ENCODE measurements at regions not wholly inside any gene's neighbourhood (a gene's known extent, or its start where the extent isn't known, plus 50 kb on each side); places are given as distances from the start of the nearest gene placed in this dataset.
"Not testable (repeated sequence)": the region's sequence is repeated elsewhere in the genome, so short reads cannot be mapped to it uniquely, and the experiment has no call there.

DNA sequence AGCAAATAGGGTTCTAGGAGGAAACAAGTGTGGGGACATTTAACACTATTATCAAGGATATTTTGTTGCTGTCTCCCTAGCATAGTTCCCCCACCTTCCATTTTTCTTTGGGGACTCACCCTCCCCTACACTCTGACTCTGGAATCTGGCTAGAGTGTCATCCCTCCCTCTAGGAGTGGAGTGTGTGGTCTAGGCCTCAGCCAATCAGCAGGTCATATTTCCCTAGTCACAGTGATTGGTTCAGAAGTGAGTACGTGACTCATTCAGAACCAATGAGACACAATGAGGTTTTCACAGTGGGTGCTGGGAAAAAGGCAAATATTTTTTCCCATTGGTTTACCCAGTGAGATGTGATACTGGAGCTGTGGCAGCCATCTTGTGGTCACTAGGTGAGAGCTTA is 234.4 kb downstream of the SHQ1 start:
- Histone ChIP-seq H3K4me1 (ENCODE audit: insufficient read depth, low read length) (no peaks in the 10 kb centered on the region), H2AFZ (ENCODE audit: low read depth, low read length) (no peak overlapping the region), H3K36me3 (ENCODE audit: insufficient read depth, low read length) (no peaks in the 10 kb centered on the region), H3K4me3 (ENCODE audit: low read length) (no peak overlapping the region), H3K27me3 (ENCODE audit: insufficient read depth, low read length) (peaks cover 4% of the 10 kb centered on the region), H3K9me3 (ENCODE audit: low read length) (no peaks in the 10 kb centered on the region)

DNA sequence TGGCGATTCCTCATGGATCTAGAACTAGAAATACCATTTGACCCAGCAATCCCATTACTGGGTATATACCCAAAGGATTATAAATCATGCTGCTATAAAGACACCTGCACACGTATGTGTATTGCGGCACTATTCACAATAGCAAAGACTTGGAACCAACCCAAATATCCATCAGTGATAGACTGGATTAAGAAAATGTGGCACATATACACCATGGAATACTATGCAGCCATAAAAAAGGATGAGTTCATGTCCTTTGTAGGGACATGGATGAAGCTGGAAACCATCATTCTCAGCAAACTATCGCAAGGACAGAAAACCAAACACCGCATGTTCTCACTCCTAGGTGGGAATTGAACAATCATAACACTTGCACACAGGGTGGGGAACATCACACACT is 239.1 kb downstream of the SHQ1 start:
- H3K36me3 ChIP-seq (ENCODE audit: insufficient read depth, low read length) = not testable (repeated sequence)

DNA sequence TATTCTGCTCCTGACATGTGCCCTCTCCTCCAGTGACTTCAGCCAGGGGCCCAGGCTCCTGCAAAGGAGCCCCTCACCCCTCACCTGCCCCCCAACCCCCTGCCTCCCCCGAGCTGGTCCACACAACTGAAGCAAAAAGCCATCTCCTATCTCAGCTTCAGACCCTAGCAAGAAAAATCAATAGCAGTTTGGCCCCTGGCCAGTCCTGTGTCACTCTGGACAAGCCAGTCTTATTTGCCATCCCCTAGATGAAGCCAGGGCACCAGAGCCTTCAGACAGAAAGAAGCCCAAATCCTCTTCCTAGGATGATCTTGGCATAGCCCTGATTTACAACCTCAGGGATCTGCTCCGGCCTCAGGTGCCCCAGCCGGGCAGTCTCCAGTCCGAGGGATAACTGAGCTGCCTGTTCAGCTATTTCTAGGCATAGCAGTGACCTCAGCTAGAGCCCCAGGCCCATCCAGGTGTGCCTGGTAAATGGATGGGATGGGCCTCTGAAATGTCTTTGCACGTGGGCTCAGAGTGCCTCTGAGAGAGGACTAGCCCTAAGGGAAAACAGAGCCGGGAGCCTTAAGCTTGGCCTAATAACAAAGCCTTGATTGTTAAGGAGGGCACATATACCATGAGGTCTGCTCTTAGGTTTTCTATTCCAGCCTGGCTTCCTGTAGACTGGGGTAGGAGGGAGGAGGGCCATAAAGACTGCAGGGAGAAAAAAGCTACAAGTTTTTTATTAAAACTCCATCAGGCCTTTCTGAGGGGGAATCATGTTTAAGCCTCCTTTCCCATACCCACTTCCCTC is 242.0 kb downstream of the SHQ1 start:
- Histone ChIP-seq H3K27me3 (ENCODE audit: insufficient read depth, low read length) (peaks cover 45% of the 10 kb centered on the region), H2AFZ (ENCODE audit: low read depth, low read length) (no peak overlapping the region), H3K9me3 (ENCODE audit: low read length) (no peaks in the 10 kb centered on the region), H3K36me3 (ENCODE audit: insufficient read depth, low read length) (no peaks in the 10 kb centered on the region), H3K4me1 (ENCODE audit: insufficient read depth, low read length) (no peaks in the 10 kb centered on the region), H3K4me3 (ENCODE audit: low read length) (no peak overlapping the region)

More for the DNA sequence above, 239.1 kb downstream of the SHQ1 start:
- not testable (repeated sequence) for H3K4me1 ChIP-seq (ENCODE audit: insufficient read depth, low read length); H3K4me3 ChIP-seq (ENCODE audit: low read length); H2AFZ ChIP-seq (ENCODE audit: low read depth, low read length); H3K9me3 ChIP-seq (ENCODE audit: low read length)
- H3K27me3 ChIP-seq (ENCODE audit: insufficient read depth, low read length) = peaks cover 24% of the 10 kb centered on the region

DNA sequence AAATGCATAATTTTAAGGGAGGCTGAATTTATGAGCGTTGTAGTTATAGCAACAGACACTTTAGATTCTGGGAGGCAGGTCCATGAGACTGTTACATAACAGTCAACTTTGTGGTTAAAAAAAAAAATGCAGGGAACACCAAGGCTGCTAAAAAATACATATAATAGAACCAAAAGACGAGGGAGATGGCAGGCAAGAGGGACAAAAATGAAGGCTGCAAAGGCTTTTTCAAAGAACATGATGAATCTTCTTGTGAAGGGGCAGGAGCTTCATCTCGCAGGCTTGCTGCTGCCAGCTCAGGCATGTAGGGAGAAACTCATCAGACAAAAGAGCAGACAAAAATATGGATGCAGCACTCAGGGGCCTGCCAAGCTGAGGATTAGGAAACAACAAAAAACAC is 243.9 kb downstream of the SHQ1 start:
- Histone ChIP-seq H3K27me3 (ENCODE audit: insufficient read depth, low read length) (peaks cover 57% of the 10 kb centered on the region), H3K4me3 (ENCODE audit: low read length) (no peak overlapping the region), H2AFZ (ENCODE audit: low read depth, low read length) (no peak overlapping the region), H3K9me3 (ENCODE audit: low read length) (no peaks in the 10 kb centered on the region), H3K4me1 (ENCODE audit: insufficient read depth, low read length) (no peaks in the 10 kb centered on the region), H3K36me3 (ENCODE audit: insufficient read depth, low read length) (no peaks in the 10 kb centered on the region)

DNA sequence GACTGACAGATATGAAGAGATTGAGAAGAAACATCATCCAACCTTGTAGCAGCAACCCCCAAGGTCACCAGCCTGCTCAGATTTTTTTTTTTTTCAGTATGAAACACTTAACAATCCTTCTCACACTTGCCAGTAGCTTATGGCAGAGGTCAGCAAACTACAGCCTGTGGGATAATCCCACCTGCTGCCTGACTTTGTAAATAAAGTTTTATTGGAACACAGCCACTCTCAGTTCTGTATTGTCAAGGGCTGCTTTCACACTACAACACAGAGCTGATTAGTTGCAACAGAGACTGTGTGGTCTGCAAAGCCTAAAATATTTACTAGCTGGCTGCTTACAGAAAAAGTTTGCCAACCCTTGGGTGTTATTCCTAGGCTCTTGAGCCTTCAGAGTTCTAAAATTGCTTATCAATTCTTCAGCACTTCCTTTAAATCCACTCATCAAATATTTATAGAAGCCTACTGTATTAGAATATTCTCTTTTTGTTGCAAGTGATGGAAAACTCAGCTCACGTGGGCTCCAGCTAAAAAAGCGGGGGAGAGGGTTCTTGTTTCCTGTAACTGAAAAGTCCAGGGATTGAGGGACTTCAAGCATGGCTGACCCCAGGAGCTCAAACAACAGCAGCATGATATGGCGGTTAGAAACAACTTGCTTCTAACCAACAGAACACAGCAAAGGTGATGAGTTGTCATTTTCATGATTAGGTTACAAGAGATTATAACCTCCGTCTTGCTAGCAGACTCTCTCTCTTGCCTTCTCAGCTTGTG is 246.1 kb downstream of the SHQ1 start:
- Histone ChIP-seq H3K36me3 (ENCODE audit: insufficient read depth, low read length) (no peaks in the 10 kb centered on the region), H2AFZ (ENCODE audit: low read depth, low read length) (no peak overlapping the region), H3K9me3 (ENCODE audit: low read length) (no peaks in the 10 kb centered on the region), H3K4me3 (ENCODE audit: low read length) (no peak overlapping the region), H3K4me1 (ENCODE audit: insufficient read depth, low read length) (no peaks in the 10 kb centered on the region), H3K27me3 (ENCODE audit: insufficient read depth, low read length) (peaks cover 58% of the 10 kb centered on the region)

DNA sequence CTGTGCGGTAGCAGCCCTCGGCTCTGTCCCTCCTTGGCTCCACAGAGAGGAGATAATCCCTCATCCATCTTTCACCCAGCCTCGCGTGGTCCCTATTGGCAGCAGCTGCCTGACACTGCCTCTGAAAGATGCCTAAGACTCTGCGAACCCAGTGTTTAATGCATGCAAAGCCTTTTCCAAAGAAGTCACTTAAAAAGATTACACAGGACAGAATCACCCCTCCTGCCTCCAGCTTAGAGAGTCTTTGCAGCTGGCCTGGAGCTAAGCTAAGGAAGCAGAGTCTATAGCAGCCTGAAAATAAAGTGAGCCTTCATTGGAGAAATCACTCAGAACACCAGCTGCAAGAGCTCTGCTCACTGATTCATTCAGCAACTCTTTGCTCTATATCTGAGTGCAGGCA is 247.2 kb downstream of the SHQ1 start:
- Histone ChIP-seq H2AFZ (ENCODE audit: low read depth, low read length) (no peak overlapping the region), H3K9me3 (ENCODE audit: low read length) (no peaks in the 10 kb centered on the region), H3K4me1 (ENCODE audit: insufficient read depth, low read length) (no peaks in the 10 kb centered on the region), H3K36me3 (ENCODE audit: insufficient read depth, low read length) (no peaks in the 10 kb centered on the region), H3K4me3 (ENCODE audit: low read length) (no peak overlapping the region), H3K27me3 (ENCODE audit: insufficient read depth, low read length) (peaks cover 63% of the 10 kb centered on the region)

DNA sequence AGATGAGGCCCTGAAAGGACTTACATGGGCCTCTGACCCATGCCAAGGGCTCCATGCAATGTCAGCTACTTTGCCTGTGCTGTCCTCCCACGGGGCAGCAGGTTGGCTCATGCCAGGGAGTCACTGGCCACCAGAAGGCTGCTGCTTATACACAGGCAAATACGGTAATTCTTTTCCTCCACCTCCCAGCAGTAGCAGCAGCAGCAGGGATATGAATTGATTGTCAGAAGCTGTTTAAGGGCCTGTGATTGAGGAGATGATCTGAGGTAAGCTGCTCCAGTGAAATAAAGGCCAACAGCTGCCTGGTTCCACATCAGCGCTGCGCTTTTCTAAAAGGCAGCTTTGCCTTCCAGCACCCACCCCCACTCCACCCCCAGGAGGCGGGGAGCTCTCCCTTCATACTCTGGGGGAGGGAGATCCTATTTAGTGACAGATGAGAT is 250.5 kb downstream of the SHQ1 start:
- Histone ChIP-seq H3K4me3 (ENCODE audit: low read length) (no peak overlapping the region), H3K4me1 (ENCODE audit: insufficient read depth, low read length) (no peaks in the 10 kb centered on the region), H3K9me3 (ENCODE audit: low read length) (peaks cover 2% of the 10 kb centered on the region), H3K27me3 (ENCODE audit: insufficient read depth, low read length) (peaks cover 70% of the 10 kb centered on the region), H2AFZ (ENCODE audit: low read depth, low read length) (no peak overlapping the region), H3K36me3 (ENCODE audit: insufficient read depth, low read length) (no peaks in the 10 kb centered on the region)

DNA sequence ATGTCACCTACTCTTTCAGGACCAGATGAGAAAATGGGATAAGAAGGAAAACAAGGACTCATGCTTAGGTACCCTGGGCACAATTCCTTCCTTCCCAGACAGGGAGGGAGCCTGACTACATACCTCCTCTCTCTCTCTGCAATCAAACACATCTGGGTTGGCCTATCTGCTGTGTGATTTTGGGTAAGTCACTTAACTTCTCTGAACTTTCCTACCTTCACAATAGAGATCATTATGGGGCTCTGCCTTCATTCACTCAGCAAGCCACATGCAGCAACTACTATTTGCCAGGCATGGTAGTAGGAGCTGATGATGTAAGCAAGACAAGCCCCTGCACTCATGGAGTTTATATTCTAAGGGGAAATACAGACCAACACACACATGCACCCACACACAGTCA is 251.2 kb downstream of the SHQ1 start:
- Histone ChIP-seq H3K4me3 (ENCODE audit: low read length) (no peak overlapping the region), H3K36me3 (ENCODE audit: insufficient read depth, low read length) (no peaks in the 10 kb centered on the region), H2AFZ (ENCODE audit: low read depth, low read length) (no peak overlapping the region), H3K27me3 (ENCODE audit: insufficient read depth, low read length) (peaks cover 68% of the 10 kb centered on the region), H3K9me3 (ENCODE audit: low read length) (peaks cover 2% of the 10 kb centered on the region), H3K4me1 (ENCODE audit: insufficient read depth, low read length) (no peaks in the 10 kb centered on the region)

DNA sequence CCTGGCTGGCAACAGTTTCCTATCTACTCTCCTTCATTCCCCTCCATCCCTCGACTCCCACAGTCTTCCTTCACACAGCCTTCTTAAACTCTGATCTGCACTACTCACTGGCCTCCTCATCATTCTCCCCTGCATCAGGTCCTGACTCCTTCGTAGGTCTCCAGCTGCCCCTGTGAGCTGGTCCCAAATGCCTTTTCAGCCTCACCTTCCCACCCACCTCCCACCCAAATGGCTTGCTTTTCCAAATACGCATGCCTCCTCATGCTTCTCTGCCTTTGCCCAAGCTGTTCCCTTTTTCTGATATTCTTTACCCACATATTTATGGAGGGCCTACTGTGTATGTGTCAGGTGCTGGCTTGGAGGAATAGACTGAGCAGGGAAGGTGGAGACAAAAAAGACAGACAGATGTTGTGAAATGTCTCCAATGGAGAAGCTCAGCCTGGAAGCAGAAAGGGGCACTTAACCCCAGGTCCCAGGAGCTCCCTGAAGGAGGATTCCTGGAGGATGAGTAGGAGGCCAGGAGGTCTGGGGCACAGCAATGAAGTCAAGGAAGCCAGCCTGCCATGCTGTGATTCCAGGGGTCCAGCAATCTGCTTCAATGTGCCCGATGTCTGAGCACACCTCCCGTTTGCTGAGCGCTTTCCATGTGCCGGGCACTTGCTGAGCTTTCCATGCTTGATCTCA is 252.2 kb downstream of the SHQ1 start:
- H3K4me3 ChIP-seq (ENCODE audit: low read length) = no peak overlapping the region
- H3K9me3 ChIP-seq (ENCODE audit: low read length) = peaks cover 2% of the 10 kb centered on the region
- H2AFZ ChIP-seq (ENCODE audit: low read depth, low read length) = no peak overlapping the region
- H3K4me1 ChIP-seq (ENCODE audit: insufficient read depth, low read length) = peaks cover 9% of the 10 kb centered on the region
- no peaks in the 10 kb centered on the region for H3K36me3 ChIP-seq (ENCODE audit: insufficient read depth, low read length)
- peaks cover 59% of the 10 kb centered on the region for H3K27me3 ChIP-seq (ENCODE audit: insufficient read depth, low read length)

DNA sequence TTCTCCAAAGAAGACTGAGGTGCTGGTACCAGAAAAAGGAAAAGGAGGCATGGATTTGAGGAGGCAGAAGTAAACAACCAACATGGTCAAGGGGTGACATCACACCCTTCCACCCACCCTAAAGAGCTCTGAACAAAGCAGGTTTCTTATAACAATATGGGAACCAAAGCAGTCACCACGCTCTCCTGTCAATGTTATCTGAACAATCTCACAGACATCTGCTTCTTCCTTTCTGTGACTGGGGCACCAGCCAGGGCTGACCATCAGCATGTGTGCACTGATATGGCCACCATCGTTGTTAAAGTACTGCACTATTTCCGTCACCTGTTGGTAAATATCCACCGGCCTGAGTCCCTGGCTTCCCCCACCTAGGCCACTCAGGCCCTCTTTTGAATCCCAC is 252.9 kb downstream of the SHQ1 start:
- Histone ChIP-seq H3K36me3 (ENCODE audit: insufficient read depth, low read length) (no peaks in the 10 kb centered on the region), H2AFZ (ENCODE audit: low read depth, low read length) (no peak overlapping the region), H3K27me3 (ENCODE audit: insufficient read depth, low read length) (peaks cover 53% of the 10 kb centered on the region), H3K4me1 (ENCODE audit: insufficient read depth, low read length) (peaks cover 16% of the 10 kb centered on the region), H3K9me3 (ENCODE audit: low read length) (peaks cover 2% of the 10 kb centered on the region), H3K4me3 (ENCODE audit: low read length) (no peak overlapping the region)

DNA sequence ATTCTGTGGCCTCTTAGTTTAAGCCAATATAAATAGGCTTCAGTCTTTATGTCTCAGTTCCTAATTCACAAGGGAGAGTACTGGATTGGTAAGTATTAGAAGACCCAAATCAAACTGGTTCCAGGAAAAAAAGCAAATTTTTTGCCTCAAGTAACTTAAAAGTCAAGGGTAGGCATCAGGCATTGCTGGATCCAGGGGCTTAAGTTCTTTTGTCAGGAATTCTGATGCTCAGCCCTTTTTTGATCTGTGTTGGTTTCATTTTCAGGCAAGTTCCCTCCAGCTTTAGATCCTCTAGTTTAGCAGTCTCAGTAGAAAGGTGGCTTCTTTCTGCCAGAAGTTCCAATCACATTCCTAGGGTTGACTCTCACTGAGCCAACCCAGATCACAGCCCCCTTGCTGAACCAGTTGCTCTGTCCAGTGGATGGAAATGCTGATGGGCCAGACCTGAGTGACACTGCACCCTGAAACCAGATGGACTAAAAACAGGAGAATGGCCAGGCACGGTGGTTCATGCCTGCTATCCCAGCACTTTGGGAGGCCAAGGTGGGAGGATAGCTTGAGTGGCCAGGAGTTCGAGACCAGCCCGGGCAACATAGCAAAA is 253.5 kb downstream of the SHQ1 start:
- Histone ChIP-seq H3K36me3 (ENCODE audit: insufficient read depth, low read length) (no peaks in the 10 kb centered on the region), H3K9me3 (ENCODE audit: low read length) (peaks cover 2% of the 10 kb centered on the region), H2AFZ (ENCODE audit: low read depth, low read length) (no peak overlapping the region), H3K27me3 (ENCODE audit: insufficient read depth, low read length) (peaks cover 51% of the 10 kb centered on the region), H3K4me1 (ENCODE audit: insufficient read depth, low read length) (peaks cover 17% of the 10 kb centered on the region), H3K4me3 (ENCODE audit: low read length) (no peak overlapping the region)

DNA sequence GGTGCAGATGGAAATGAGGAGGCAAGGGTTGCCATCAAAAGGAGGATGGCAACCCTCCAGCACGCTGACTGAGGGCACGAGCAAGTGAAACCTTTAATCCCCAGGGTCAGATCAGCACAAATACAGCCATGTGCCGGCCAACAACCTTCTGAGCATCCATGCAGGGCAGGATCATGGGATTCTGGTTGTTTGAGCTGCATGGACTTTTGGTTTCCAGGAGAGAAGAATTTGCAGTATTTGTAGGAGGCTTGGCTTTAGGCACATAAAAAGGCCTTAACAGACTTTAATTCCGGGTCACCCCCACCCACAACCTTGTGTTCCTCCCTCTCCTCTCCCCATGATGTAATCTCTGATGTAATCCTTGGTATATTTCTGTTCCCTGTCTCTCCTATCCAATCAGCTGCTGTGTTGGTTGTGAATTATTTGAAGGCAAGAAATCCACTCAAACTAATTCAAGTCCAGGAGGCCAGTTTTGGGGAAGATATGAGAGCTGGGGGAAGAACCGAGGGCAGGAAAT is 254.3 kb downstream of the SHQ1 start:
- H3K27me3 ChIP-seq (ENCODE audit: insufficient read depth, low read length) = peaks cover 49% of the 10 kb centered on the region
- no peaks in the 10 kb centered on the region for H3K36me3 ChIP-seq (ENCODE audit: insufficient read depth, low read length)
- H3K4me3 ChIP-seq (ENCODE audit: low read length) = no peak overlapping the region
- H2AFZ ChIP-seq (ENCODE audit: low read depth, low read length) = no peak overlapping the region
- peaks cover 2% of the 10 kb centered on the region for H3K9me3 ChIP-seq (ENCODE audit: low read length)
- peaks cover 17% of the 10 kb centered on the region for H3K4me1 ChIP-seq (ENCODE audit: insufficient read depth, low read length)

Data from neuron (in vitro differentiated cells).